PFSK-1 (cell line): ENCODE measurements at regions not wholly inside any gene's neighbourhood (a gene's known extent, or its start where the extent isn't known, plus 50 kb on each side); places are given as distances from the start of the nearest gene placed in this dataset.

Source experiments
- FOXP2 ChIP-seq: optimal IDR thresholded peaks from 2 replicates; pipeline ENCODE3; 2011; ENCODE audit warnings: borderline replicate concordance, control low read depth, inconsistent platforms; ENCODE audit not compliant: insufficient read depth; ENCODE audit errors: extremely low read length, extremely low read depth
- POLR2AphosphoS5 ChIP-seq: IDR thresholded peaks from 2 replicates; pipeline ENCODE4 v1.6.1; 2012; ENCODE audit warnings: low read depth, mild to moderate bottlenecking, control low read depth, low read length, moderate library complexity
- REST ChIP-seq, 2 experiments: IDR thresholded peaks; 2 replicates each; pipeline versions ENCODE4 v1.6.1 to v1.8.0; 2011 to 2012; ENCODE audit warnings: low read depth in 2 of 2, low read length in 2 of 2, control low read depth in 1 of 2, inconsistent platforms in 1 of 2, mild to moderate bottlenecking in 1 of 2, moderate library complexity in 1 of 2; ENCODE audit not compliant: insufficient read depth in 1 of 2
- SIN3A ChIP-seq: IDR thresholded peaks from 2 replicates; pipeline ENCODE4 v1.6.1; 2012; ENCODE audit warnings: mild to moderate bottlenecking, low read length, moderate library complexity, borderline replicate concordance; ENCODE audit not compliant: insufficient read depth
- TAF1 ChIP-seq: IDR thresholded peaks from 2 replicates; pipeline ENCODE4 v1.6.1; 2012; ENCODE audit warnings: low read length, control low read depth, borderline replicate concordance; ENCODE audit not compliant: insufficient read depth

GRCh38 chr4:4754641-4755040 lies 104.8 kb upstream of the MSX1 start:
- TF ChIP-seq SIN3A = no peak
- no peak for TF ChIP-seq REST (IDR thresholded peaks at IDR 0.05; ENCODE audit: insufficient read depth in 1 of 2, low read depth in 2 of 2, low read length in 2 of 2)
- TF ChIP-seq POLR2AphosphoS5 = no peak
- no peak for TF ChIP-seq TAF1
- no peak for TF ChIP-seq FOXP2

GRCh38 chr4:4753643-4754042 lies 105.8 kb upstream of the MSX1 start:
- TF ChIP-seq REST (IDR thresholded peaks at IDR 0.05; ENCODE audit: insufficient read depth in 1 of 2, low read depth in 2 of 2, low read length in 2 of 2) (no peak), POLR2AphosphoS5 (no peak), FOXP2 (no peak), SIN3A (no peak), TAF1 (no peak)

- no peak for TF ChIP-seq FOXP2
- no peak for TF ChIP-seq POLR2AphosphoS5
- TF ChIP-seq SIN3A = no peak
Measured at GRCh38 chr4:4752576-4753401, 106.7 kb upstream of the MSX1 start.

GRCh38 chr4:4752025-4752424 lies 107.4 kb upstream of the MSX1 start:
- TF ChIP-seq REST (IDR thresholded peaks at IDR 0.05; ENCODE audit: insufficient read depth in 1 of 2, low read depth in 2 of 2, low read length in 2 of 2) (no peak), SIN3A (no peak), TAF1 (no peak), FOXP2 (no peak), POLR2AphosphoS5 (no peak)

- TF ChIP-seq SIN3A (no peak), POLR2AphosphoS5 (no peak), REST (IDR thresholded peaks at IDR 0.05; ENCODE audit: insufficient read depth in 1 of 2, low read depth in 2 of 2, low read length in 2 of 2) (no peak), TAF1 (no peak), FOXP2 (no peak)
Measured at GRCh38 chr4:4750187-4750586, 109.3 kb upstream of the MSX1 start.
